ENCODE measurements at regions not wholly inside any gene's neighbourhood (a gene's known extent, or its start where the extent isn't known, plus 50 kb on each side); places are given as distances from the start of the nearest gene placed in this dataset.

GRCh38 chrX:30990361-30990760 is 81.5 kb downstream of the FTHL17 start:
- TF ChIP-seq, protein P1, sequence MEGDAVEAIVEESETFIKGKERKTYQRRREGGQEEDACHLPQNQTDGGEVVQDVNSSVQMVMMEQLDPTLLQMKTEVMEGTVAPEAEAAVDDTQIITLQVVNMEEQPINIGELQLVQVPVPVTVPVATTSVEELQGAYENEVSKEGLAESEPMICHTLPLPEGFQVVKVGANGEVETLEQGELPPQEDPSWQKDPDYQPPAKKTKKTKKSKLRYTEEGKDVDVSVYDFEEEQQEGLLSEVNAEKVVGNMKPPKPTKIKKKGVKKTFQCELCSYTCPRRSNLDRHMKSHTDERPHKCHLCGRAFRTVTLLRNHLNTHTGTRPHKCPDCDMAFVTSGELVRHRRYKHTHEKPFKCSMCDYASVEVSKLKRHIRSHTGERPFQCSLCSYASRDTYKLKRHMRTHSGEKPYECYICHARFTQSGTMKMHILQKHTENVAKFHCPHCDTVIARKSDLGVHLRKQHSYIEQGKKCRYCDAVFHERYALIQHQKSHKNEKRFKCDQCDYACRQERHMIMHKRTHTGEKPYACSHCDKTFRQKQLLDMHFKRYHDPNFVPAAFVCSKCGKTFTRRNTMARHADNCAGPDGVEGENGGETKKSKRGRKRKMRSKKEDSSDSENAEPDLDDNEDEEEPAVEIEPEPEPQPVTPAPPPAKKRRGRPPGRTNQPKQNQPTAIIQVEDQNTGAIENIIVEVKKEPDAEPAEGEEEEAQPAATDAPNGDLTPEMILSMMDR (IDR thresholded peaks at IDR 0.05 in 2 of 3, conservative IDR thresholded peaks at IDR 0.05 in 1 of 3; ENCODE audit: control insufficient read depth in 2 of 3, extremely low read depth in 1 of 3, insufficient read depth in 1 of 3, low read depth in 3 of 3, low read length in 3 of 3): no peak
- TF ChIP-seq MTA3 (IDR thresholded peaks at IDR 0.05; ENCODE audit: borderline replicate concordance, low read length): no peak
- no peak for TF ChIP-seq CHD2 (IDR thresholded peaks at IDR 0.05; ENCODE audit: borderline replicate concordance, low read depth, low read length)
- no peak for TF ChIP-seq YY1 (IDR thresholded peaks at IDR 0.05; ENCODE audit: low read depth, low read length)
- TF ChIP-seq TCF12 (IDR thresholded peaks at IDR 0.05; ENCODE audit: low read depth, low read length): no peak
- TF ChIP-seq NR2C2 (IDR thresholded peaks at IDR 0.05; ENCODE audit: borderline replicate concordance, control insufficient read depth, insufficient read length, low read depth): no peak
- no peak for TF ChIP-seq EZH2 (IDR thresholded peaks at IDR 0.05; ENCODE audit: borderline replicate concordance, control insufficient read depth, low read depth, low read length)
- no peak for TF ChIP-seq ASH2L (IDR thresholded peaks at IDR 0.05; ENCODE audit: borderline replicate concordance, low read depth)
- TF ChIP-seq, protein P2, sequence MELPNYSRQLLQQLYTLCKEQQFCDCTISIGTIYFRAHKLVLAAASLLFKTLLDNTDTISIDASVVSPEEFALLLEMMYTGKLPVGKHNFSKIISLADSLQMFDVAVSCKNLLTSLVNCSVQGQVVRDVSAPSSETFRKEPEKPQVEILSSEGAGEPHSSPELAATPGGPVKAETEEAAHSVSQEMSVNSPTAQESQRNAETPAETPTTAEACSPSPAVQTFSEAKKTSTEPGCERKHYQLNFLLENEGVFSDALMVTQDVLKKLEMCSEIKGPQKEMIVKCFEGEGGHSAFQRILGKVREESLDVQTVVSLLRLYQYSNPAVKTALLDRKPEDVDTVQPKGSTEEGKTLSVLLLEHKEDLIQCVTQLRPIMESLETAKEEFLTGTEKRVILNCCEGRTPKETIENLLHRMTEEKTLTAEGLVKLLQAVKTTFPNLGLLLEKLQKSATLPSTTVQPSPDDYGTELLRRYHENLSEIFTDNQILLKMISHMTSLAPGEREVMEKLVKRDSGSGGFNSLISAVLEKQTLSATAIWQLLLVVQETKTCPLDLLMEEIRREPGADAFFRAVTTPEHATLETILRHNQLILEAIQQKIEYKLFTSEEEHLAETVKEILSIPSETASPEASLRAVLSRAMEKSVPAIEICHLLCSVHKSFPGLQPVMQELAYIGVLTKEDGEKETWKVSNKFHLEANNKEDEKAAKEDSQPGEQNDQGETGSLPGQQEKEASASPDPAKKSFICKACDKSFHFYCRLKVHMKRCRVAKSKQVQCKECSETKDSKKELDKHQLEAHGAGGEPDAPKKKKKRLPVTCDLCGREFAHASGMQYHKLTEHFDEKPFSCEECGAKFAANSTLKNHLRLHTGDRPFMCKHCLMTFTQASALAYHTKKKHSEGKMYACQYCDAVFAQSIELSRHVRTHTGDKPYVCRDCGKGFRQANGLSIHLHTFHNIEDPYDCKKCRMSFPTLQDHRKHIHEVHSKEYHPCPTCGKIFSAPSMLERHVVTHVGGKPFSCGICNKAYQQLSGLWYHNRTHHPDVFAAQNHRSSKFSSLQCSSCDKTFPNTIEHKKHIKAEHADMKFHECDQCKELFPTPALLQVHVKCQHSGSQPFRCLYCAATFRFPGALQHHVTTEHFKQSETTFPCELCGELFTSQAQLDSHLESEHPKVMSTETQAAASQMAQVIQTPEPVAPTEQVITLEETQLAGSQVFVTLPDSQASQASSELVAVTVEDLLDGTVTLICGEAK (IDR thresholded peaks at IDR 0.05; ENCODE audit: borderline replicate concordance): no peak
- TF ChIP-seq REST (IDR thresholded peaks at IDR 0.05; ENCODE audit: low read depth, low read length): no peak
- TF ChIP-seq RAD51 (IDR thresholded peaks at IDR 0.05): no peak
- no peak for TF ChIP-seq MYC (IDR thresholded peaks at IDR 0.05; ENCODE audit: insufficient read depth, insufficient read length, insufficient replicate concordance, low read length, severe bottlenecking)
